ENCODE measurements at regions not wholly inside any gene's neighbourhood (a gene's known extent, or its start where the extent isn't known, plus 50 kb on each side); places are given as distances from the start of the nearest gene placed in this dataset.
A peak's percentile ranks its signal among the peaks of the same experiment; 100 is the strongest.

GRCh38 chr9:134559013-134559412 is 82.6 kb upstream of the COL5A1 start:
- Mint-ChIP-seq H3K36me3 (no peaks in the 10 kb centered on the region), H3K4me1 (peaks cover 13% of the 10 kb centered on the region), H3K4me3 (no peak overlapping the region), H3K27ac (no peak overlapping the region), H3K27me3 (ENCODE audit: low read depth) (no peaks in the 10 kb centered on the region), H3K9me3 (peaks cover 7% of the 10 kb centered on the region)
- no peak for TF ChIP-seq CTCF (IDR thresholded peaks at IDR 0.05; ENCODE audit: unreplicated experiment)
- peak in 1 of 2 experiments; percentile 19 for DNase-seq (ENCODE audit: low spot score in 2 of 2, unreplicated experiment in 2 of 2)

GRCh38 chr9:134560206-134560605 is 81.4 kb upstream of the COL5A1 start:
- Mint-ChIP-seq H3K27me3 (ENCODE audit: low read depth) (no peaks in the 10 kb centered on the region), H3K27ac (no peak overlapping the region), H3K36me3 (no peaks in the 10 kb centered on the region), H3K4me3 (no peak overlapping the region), H3K9me3 (peaks cover 10% of the 10 kb centered on the region), H3K4me1 (peaks cover 7% of the 10 kb centered on the region)
- no peak for TF ChIP-seq CTCF (IDR thresholded peaks at IDR 0.05; ENCODE audit: unreplicated experiment)
- DNase-seq (ENCODE audit: low spot score in 2 of 2, unreplicated experiment in 2 of 2), result peak in 1 of 2 experiments; percentile 19

- no peak overlapping the region for H3K27ac Mint-ChIP-seq
- peaks cover 10% of the 10 kb centered on the region for H3K9me3 Mint-ChIP-seq
- no peak for TF ChIP-seq CTCF (IDR thresholded peaks at IDR 0.05; ENCODE audit: unreplicated experiment)
- peak in 1 of 2 experiments; percentile 31 for DNase-seq (ENCODE audit: low spot score in 2 of 2, unreplicated experiment in 2 of 2)
- H3K27me3 Mint-ChIP-seq (ENCODE audit: low read depth), result no peaks in the 10 kb centered on the region
- peaks cover 2% of the 10 kb centered on the region for H3K4me1 Mint-ChIP-seq
- no peaks in the 10 kb centered on the region for H3K36me3 Mint-ChIP-seq
- no peak overlapping the region for H3K4me3 Mint-ChIP-seq
Observed at GRCh38 chr9:134560654-134561053, 80.9 kb upstream of the COL5A1 start.

GRCh38 chr9:134561427-134562145 is 80.0 kb upstream of the COL5A1 start:
- TF ChIP-seq CTCF (IDR thresholded peaks at IDR 0.05; ENCODE audit: unreplicated experiment), result no peak
- peak in 1 of 2 experiments; percentile 27 for DNase-seq (ENCODE audit: low spot score in 2 of 2, unreplicated experiment in 2 of 2)

GRCh38 chr9:134562146-134562849 is 79.3 kb upstream of the COL5A1 start:
- Mint-ChIP-seq H3K27me3 (ENCODE audit: low read depth) (no peaks in the 10 kb centered on the region), H3K4me3 (no peak overlapping the region), H3K36me3 (no peaks in the 10 kb centered on the region), H3K9me3 (peaks cover 14% of the 10 kb centered on the region), H3K27ac (no peak overlapping the region), H3K4me1 (no peaks in the 10 kb centered on the region)
- TF ChIP-seq CTCF (IDR thresholded peaks at IDR 0.05; ENCODE audit: unreplicated experiment), result no peak
- peak in 1 of 2 experiments; percentile 14 for DNase-seq (ENCODE audit: low spot score in 2 of 2, unreplicated experiment in 2 of 2)

More at GRCh38 chr9:134561427-134562145, 80.0 kb upstream of the COL5A1 start:
- Mint-ChIP-seq H3K27ac (no peak overlapping the region), H3K4me1 (peaks cover under 1% of the 10 kb centered on the region), H3K9me3 (peaks cover 10% of the 10 kb centered on the region), H3K27me3 (ENCODE audit: low read depth) (no peaks in the 10 kb centered on the region), H3K36me3 (no peaks in the 10 kb centered on the region), H3K4me3 (no peak overlapping the region)

Measured in mesothelial cell of epicardium (in vitro differentiated cells).